ENCODE measurements at regions not wholly inside any gene's neighbourhood (a gene's known extent, or its start where the extent isn't known, plus 50 kb on each side); places are given as distances from the start of the nearest gene placed in this dataset.

DNA sequence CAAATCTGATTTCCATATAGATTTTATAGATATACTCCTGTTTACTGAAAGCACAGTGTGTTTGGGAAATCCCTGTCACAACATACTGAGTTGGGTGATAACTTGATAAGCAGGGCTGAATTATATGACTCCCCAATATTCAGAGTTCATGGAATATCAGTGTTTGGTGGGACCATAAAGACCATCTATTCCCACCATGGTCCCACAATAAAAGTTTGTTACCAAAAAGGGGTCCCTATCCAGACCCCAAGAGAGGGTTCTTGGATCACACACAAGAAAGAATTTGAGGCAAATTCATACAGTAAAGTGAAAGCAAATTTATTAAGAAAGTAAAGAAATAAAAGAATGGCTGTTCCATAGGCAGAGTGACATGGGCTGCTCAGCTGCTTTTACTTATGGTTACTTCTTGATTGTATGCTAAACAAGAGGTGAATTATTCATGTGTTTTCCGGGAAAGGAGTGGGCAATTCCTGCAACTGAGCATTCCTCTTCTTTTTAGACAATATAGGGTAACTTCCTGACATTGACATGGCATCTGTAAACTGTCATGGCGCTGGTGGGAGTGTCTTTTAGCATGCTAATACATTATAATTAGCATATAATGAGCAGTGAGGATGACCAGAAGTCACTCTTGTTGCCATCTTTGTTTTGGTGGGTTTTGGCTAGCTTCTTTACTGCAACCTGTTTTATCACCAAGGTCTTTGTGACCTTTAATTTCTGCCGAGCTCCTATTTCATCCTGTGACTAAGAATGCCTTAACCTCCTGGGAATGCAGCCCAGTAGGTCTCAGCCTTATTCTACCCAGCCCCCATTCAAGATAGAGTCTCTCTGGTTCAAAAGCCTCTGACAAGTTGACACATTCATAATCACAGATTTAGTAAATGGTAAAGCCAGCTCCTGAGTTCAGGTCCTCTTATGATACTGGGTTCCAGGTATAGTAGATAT, 240.6 kb upstream of the PDGFD start:
- no peak for DNase-seq (ENCODE audit: extremely low read depth in 1 of 11, low read depth in 9 of 11, low spot score in 4 of 11)

DNA sequence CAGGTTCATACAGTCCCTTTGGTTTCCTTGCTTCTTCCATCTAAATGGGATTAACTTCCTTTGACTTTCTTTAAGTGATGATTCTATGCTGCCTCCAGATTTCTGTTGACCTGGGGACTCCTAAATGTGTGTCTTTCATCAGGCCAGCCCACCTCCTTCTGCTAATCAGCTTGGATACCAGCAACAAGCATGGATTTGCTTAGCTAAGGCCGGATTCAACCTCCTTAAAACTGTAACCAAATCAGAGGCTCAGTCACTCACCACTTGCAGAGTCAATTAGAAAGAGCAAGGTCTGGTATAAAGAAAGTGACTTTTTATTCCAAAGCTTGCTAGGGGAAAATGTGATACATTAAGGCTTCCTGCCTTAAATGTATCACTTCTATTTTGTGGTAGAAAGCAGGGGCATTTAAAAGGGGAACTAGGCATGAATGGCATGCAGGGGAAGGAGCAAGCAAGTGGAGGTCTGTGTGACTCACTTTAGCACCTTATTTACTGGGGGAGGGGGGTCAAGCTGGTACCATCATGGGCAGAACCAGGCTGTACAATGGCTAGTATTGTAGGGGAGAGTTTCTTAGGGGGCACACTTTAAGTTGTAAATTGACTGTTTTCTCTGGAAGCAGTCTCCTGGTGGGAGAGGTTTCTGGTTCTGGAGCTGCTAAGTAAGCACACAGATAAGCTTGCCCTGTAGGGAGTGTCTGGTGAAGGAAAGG, 239.0 kb upstream of the PDGFD start:
- no peak for DNase-seq (ENCODE audit: extremely low read depth in 1 of 11, low read depth in 9 of 11, low spot score in 4 of 11)

DNA sequence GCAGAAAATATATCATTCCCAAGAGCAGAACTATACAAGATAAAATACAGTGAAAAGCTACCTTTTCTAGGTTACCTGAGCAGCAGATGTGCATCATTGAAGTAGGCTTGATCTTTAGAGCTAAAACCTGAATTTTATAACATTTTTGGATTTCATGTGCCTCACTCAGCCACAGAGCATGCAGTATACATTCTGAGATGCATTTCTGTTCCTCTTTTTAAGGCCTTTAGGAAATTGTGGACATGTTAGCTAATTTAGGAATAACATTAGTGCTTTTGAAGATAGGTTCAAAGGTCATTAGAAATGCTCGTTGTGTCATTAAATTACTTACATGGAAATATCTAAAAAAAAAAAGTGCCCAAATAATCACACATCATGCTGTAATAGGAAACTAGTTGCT, 230.6 kb upstream of the PDGFD start:
- DNase-seq (ENCODE audit: extremely low read depth in 1 of 11, low read depth in 9 of 11, low spot score in 4 of 11) = no peak

DNA sequence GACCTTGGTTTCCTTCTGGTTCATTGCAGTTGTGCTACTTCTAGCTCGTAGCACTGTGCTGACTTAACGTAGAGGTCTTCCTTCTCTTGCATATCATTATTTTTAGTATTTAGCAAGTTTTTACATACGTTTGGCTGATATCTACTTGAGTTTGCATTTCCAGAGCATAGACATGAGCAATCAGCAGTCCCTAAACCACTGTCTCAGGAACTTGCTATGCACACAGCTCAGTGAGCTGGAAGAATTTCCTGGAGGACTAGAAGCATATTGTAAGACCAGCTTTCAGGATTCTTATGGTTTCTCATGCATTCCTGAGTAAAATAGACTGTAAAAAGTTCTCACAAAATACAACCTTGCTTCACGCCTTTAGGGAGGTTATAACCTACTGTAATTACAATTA, 226.7 kb upstream of the PDGFD start:
- DNase-seq (ENCODE audit: extremely low read depth in 1 of 11, low read depth in 9 of 11, low spot score in 4 of 11) = peak in 4 of 11 donors; percentile 10 to 41 (median 31)

DNA sequence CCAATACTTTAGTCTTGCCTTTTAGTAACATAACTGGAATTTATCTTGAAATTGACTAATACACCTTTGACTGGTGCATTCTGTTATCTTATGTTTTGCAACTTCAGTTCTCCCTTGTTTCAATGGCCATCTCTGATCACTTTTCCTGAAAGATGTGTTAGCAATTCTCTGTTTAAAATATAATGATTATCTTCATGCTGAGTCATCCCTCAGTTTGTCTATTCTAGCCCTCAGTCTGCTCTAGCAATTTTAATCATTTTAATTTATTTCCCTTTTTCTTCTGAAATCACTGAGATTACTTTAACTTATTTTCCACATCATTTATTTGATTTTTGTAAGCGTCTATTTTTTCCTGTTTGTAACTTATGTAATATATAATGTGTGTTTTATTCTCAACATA, 221.9 kb upstream of the PDGFD start:
- no peak for DNase-seq (ENCODE audit: extremely low read depth in 1 of 11, low read depth in 9 of 11, low spot score in 4 of 11)

DNA sequence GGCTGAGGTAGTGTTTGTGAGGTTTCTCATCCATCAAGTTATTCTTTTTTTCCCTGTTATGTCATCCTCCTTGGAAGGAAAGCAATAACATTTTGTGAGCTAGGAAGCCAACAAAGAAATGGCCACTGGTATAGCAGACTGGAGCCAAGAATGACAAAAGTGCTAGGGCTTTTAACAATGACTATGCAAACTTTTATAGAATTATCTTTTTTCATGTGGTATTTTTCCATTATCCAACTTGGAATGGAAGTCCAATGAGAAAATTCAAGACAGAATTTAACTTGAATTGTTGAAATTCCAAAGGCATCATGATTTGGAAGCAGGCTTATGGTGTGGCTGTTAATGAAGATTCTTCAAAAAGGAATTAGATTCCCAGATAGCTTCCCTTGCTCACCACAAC, 216.4 kb upstream of the PDGFD start:
- DNase-seq (ENCODE audit: extremely low read depth in 1 of 11, low read depth in 9 of 11, low spot score in 4 of 11) = no peak

DNA sequence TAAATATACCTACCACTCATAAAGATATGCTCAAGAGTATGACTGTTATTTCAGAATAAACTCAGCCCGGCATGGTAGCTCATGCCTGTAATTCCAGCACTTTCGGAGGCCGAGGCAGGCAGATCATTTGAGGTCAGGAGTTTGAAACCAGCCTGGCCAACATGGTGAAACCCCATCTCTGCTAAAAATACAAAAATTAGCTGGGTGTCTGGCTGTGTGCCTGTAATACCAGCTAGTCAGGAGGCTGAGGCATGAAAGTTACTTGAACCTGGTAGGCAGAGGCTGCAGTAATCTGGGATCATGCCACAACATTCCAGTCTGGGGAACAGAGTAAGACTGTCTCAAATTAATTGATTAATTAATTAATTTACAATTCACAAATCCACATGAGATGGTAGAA, 208.2 kb upstream of the PDGFD start:
- no peak for DNase-seq (ENCODE audit: extremely low read depth in 1 of 11, low read depth in 9 of 11, low spot score in 4 of 11)

DNA sequence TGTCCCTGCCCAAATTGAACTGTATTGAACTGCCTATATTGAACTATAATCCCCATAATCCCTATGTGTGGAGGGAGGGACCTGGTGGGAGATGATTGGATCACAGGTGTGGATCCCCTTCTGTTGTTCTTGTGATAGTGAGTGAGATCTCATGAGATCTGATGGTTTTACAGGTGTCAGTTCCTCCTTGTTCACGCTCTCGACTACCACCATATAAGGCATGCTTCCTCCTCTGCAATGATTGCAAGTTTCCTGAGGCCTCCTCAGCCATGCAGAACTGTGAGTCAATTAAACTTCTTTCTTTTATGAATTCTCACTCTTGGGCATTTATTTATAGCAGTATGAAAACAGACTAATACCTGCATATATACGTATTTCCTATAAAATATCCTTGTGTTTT, 206.5 kb upstream of the PDGFD start:
- DNase-seq (ENCODE audit: extremely low read depth in 1 of 11, low read depth in 9 of 11, low spot score in 4 of 11) = no peak

DNA sequence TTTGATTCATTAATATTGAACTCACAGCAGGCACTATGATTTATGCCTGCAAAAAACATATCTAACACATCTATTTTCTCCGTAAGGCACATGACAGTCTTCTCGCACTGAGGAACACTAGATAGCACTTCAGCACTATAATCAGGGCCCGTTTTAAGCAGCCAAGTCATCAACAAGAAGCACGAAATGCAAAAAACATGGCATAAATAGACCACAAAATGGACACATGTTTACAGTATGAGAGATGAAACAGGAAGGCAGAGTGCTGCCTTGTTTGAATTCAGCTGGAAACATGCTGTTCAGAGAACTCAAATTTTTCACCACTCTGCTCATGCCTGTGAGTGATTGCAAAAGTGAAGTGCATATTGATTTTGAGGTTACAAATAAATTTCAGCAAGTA, 205.8 kb upstream of the PDGFD start:
- no peak for DNase-seq (ENCODE audit: extremely low read depth in 1 of 11, low read depth in 9 of 11, low spot score in 4 of 11)

DNA sequence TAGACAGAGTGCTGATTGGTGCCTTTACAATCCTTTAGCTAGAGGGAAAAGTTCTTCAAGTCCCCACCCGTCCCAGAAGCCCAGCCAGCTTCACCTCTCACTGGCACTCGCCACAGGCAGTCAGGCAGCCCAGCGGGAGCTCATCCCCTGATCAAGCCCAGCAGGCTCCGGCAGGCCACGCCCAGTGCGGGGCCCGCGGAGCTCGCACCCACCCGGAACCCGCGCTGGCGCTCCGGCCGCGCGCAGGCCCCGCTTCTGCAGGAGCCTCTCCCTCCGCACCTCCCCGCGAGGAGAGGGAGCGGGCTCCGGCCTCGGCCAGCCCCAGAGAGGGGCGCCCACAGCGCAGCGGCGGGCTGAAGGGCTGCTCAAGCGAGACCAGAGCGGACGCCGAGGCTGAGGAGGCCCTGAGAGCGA, 202.4 kb upstream of the PDGFD start:
- no peak for DNase-seq (ENCODE audit: extremely low read depth in 1 of 11, low read depth in 9 of 11, low spot score in 4 of 11)

DNA sequence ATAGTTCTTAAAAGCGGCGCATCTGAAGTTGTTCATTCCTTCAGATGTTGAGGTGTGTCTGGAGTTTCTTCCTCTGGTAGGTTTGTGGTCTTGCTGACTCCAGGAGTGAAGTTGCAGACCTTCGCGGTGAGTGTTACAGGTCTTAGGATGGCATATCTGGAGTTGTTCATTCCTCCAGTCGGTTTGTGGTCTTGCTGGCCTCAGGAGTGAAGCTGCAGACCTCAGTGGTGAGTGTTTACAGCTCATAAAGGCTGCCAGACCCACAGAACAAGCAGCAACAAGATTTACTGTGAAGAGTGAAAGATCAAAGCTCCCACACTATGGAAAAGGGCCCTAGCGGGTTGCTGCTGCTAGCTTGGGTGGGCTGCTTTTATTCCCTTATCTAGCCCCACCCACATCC, 201.7 kb upstream of the PDGFD start:
- DNase-seq (ENCODE audit: extremely low read depth in 1 of 11, low read depth in 9 of 11, low spot score in 4 of 11) = no peak

DNA sequence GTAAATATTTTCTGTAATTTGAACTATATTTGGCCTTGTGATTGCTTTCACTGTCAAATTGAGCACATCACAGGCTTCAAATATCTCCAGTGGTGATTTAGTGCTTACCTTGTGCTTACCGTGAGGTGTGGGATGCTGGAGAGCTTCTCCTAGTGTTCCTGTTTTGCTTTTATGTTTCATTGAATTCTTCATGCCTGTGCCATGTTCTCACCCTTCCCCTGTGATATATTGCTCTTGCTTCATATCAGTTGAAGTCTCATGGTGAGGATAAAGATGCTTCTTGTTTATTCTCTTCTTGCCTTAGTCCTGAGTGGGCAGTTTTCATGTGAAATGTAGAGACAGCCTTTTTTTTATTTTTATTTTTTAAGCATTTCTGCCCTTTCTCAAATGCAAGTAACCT, 198.0 kb upstream of the PDGFD start:
- DNase-seq (ENCODE audit: extremely low read depth in 1 of 11, low read depth in 9 of 11, low spot score in 4 of 11) = no peak

DNA sequence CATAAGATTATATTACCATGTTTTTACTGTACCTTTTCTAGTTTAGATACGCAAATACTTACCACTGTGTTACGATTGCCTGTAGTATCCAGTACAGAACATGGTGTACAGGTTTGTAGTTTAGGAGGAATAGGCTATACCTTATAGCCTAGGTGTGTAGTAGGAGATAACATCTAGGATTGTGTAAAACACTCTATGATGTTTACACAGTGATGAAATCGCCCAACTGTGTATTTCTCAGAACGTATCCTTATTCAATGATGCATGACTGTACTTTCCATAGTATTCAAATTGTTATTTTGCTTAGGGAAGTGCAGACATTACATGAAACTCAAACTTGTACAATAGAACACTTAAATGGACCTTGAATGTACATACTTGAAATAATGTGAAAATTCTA, 188.1 kb upstream of the PDGFD start:
- DNase-seq (ENCODE audit: extremely low read depth in 1 of 11, low read depth in 9 of 11, low spot score in 4 of 11) = peak in 1 of 11 donors; percentile 2

DNA sequence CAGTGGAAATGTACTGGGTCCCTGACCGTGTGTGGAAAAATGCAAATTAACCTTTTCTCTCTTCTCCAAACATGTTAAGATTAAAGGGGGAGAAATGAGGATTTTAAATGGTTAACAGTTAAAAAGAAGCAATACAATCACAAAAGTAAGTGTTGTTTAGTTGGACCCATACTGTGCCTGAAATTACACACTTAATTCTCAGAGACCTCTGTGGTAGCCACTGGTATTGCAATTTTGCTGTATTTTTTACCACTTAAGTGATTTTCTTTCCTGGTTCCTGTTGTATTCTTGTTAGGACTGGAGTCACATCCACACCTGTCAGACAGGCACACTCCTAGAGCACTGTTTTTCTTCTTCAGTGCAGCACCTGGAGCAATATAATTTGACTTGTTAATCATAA, 179.6 kb upstream of the PDGFD start:
- DNase-seq (ENCODE audit: extremely low read depth in 1 of 11, low read depth in 9 of 11, low spot score in 4 of 11) = no peak

DNA sequence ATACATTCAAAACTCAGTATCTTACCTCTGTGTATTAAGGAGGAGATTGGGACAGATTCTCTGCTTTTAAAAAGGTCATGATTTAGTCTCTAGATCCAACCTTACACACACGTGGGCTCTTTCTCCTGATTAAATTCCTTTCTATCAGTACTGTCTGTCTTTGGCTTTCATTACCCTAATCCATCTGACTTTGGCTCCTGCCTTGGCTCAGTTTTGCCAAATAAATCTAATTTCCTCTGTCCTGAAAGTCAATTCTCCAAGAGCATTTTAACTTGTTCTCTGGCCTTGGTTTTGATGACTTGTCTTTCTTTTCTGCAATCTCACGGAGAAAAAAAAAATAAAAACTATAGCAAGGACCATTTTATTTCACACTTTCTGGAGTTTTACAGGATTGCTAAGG, 176.6 kb upstream of the PDGFD start:
- no peak for DNase-seq (ENCODE audit: extremely low read depth in 1 of 11, low read depth in 9 of 11, low spot score in 4 of 11)

DNA sequence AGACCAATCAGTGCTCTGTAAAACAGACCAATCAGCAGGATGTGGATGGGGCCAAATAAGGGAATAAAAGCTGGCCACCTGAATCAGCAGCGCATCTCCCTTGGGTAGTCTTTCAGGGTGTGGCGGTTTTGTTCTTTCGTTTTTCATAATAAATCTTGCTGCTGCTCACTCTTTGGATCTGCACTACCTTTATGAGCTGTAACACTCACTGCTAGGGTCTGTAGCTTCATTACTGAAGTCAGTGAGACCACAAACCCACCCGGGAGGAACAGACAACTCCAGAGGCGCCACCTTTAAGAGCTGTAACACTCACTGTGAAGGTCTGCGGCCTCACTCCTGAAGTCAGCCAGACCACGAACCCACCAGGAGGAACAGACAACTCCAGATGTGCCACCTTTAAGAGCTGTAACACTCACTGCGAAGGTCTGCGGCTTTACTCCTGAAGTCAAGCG, 175.5 kb upstream of the PDGFD start:
- no peak for DNase-seq (ENCODE audit: extremely low read depth in 1 of 11, low read depth in 9 of 11, low spot score in 4 of 11)

DNA sequence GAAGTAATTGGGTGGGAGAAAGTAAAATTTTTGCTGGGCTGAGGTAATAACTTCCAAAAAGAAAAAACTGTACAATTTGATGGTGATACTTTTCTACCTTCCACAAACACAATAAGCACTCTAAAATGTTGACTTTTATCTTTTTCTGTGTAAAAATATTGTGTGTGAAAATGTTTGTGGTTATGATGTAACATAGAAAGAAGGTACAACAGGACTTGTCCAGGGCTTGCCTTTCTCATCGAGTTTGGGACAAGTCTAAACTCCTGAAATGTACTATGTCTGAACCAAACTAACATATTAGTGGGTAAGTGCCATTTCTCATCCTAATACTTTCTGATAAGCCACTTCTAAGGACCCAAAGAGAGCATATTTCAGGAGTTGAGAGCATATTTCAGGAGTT, 174.2 kb upstream of the PDGFD start:
- no peak for DNase-seq (ENCODE audit: extremely low read depth in 1 of 11, low read depth in 9 of 11, low spot score in 4 of 11)

DNA sequence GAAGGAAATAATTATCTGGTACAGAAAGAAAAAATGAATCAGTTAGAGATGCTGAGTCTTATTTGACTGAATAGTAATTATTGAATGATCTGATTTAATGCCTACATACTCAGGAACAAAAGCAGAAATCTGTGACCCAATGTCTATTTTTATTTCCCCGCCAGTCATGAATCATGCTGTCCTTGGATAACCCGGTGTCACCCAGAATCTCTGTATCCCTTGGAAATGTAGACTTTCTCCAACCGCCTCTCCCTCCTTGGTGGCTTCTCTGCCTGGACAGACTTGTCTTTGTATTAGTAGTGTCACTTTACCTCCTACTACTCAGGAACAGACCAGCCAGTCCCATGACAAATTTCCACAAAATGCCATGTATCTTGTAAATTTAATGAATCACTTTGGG, 173.3 kb upstream of the PDGFD start:
- DNase-seq (ENCODE audit: extremely low read depth in 1 of 11, low read depth in 9 of 11, low spot score in 4 of 11) = no peak

DNA sequence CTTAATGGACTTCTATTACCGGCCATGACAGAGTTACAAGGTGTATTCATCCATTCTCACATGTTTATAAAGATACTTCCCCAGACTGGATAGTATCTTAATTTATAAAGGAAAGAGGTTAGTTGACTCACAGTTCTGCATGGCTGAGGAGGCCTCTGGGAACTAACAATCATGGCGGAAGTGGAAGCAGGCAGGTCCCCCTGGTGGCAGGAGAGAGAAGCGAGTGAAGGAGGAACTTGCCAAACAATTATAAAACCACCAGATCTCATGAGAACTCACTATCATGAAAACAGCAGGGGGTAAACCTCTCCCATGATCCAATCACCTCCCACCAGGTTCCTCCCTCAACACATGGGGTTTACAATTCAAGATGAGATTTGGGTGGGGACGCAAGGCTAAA, 170.0 kb upstream of the PDGFD start:
- no peak for DNase-seq (ENCODE audit: extremely low read depth in 1 of 11, low read depth in 9 of 11, low spot score in 4 of 11)

DNA sequence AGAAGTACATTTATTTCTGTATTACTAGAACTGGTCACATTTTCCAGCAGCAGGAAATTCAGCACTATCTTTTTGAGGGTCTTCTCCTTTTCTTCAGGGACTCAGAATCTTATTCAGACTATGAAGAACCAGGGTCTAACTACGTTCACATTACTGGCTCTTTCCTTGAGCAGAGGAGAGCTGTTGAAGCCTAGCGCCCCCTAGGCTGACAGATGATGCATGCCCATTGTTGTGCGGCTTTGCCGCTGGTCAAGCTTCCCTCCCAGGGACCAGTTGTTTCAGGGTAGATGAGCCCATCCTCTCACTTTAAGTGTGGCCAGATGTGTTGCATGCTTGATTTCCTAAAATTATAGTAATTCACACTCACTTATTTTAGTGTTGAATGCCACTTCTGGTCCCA, 168.2 kb upstream of the PDGFD start:
- DNase-seq (ENCODE audit: extremely low read depth in 1 of 11, low read depth in 9 of 11, low spot score in 4 of 11) = no peak
